K562 (cell line): ENCODE measurements at regions not wholly inside any gene's neighbourhood (a gene's known extent, or its start where the extent isn't known, plus 50 kb on each side); places are given as distances from the start of the nearest gene placed in this dataset.

ENCODE experiments used
- ATAC-seq: fragments of 200-7000 bp; cut with Tn5 transposase; 3 replicates; pipeline ENCODE4 v1.9.1; 2020; ENCODE audit warnings: moderate library complexity
- BruUV-seq: library from RNA; stranded (reverse); fragments of 400-500 nt; replicated peaks from 2 replicates; lab custom pipeline; 2021; lab: Mats Ljungman, UMichigan
- CTCF ChIA-PET: fragments of 300-600 bp; formaldehyde crosslinking; extraction: SDS; loops from one replicate; lab custom pipeline; 2021; ENCODE audit warnings: low intra/inter-chr PET ratio; lab: Yijun Ruan, JAX
- POLR2A ChIA-PET: fragments of 300-600, 350-650 bp; sonication (Branson Sonifier 250); formaldehyde crosslinking; extraction: SDS; loops from one replicate; lab custom pipeline; 2021; ENCODE audit warnings: antibody characterized with exemption, inconsistent platforms; lab: Yijun Ruan, JAX
- DNase-seq, 4 experiments: peaks; one replicate each; pipeline versions ENCODE4 v3.0.0 to v3.0.0-alpha.2; 2011 to 2018; ENCODE audit warnings: low spot score in 3 of 4, mixed read lengths in 3 of 4; ENCODE audit errors: extremely low read depth in 1 of 4
- FAIRE-seq: peaks from 2 replicates; lab custom pipeline; 2011; peaks lifted over from hg19 to GRCh38; lab: Jason Lieb, UNC
- H2AFZ ChIP-seq: 2 replicates; pipeline ENCODE4 v1.6.0; 2011; ENCODE audit warnings: low read depth, low read length, control low read depth, inconsistent platforms
- H3K27ac ChIP-seq: fragments of 200-600 bp; 3 replicates; pipeline ENCODE4 v1.8.0; 2011; ENCODE audit warnings: low read depth, mild to moderate bottlenecking, control low read depth, inconsistent platforms, low read length, moderate library complexity, mixed read lengths; ENCODE audit errors: extremely low read depth
- H3K27me3 ChIP-seq, 2 experiments: fragments of 300-600 bp in 1 of 2; 2 replicates in 1 of 2; 3 replicates in 1 of 2; pipeline versions ENCODE4 v1.6.0 to v1.8.0; 2011; ENCODE audit warnings: inconsistent platforms in 2 of 2, low read length in 2 of 2, mild to moderate bottlenecking in 1 of 2, mixed read lengths in 1 of 2, moderate library complexity in 1 of 2; ENCODE audit not compliant: control insufficient read depth in 2 of 2, insufficient read depth in 2 of 2
- H3K36me3 ChIP-seq: fragments of 300-600 bp; 3 replicates; pipeline ENCODE4 v1.8.0; 2011; ENCODE audit warnings: mild to moderate bottlenecking, low read length, inconsistent platforms; ENCODE audit not compliant: control insufficient read depth, insufficient read depth
- H3K4me1 ChIP-seq, 2 experiments: fragments of 200-600 bp in 1 of 2; replicated peaks in 1 of 2; 2 replicates in 1 of 2; 3 replicates in 1 of 2; pipeline versions ENCODE4 v1.5.1 to v1.8.0; 2011; ENCODE audit warnings: inconsistent platforms in 2 of 2, low read length in 2 of 2, mild to moderate bottlenecking in 1 of 2, mixed read lengths in 1 of 2, moderate library complexity in 1 of 2; ENCODE audit not compliant: control insufficient read depth in 2 of 2, insufficient read depth in 2 of 2
- H3K4me2 ChIP-seq: 2 replicates; pipeline ENCODE4 v1.6.1; 2011; ENCODE audit warnings: low read length, control low read depth, inconsistent platforms, mixed read lengths; ENCODE audit not compliant: insufficient read depth
- H3K4me3 ChIP-seq: fragments of 200-600 bp; sonication (generic), shearing (Covaris generic); 2 replicates; pipeline ENCODE4 v1.5.1; 2016; ENCODE audit warnings: control low read depth, inconsistent platforms
- H3K79me2 ChIP-seq: fragments of 200-600 bp; 3 replicates; pipeline ENCODE4 v1.8.0; 2011; ENCODE audit warnings: low read length, inconsistent platforms; ENCODE audit not compliant: control insufficient read depth, insufficient read depth
- H3K9ac ChIP-seq, 2 experiments: 2 replicates each; pipeline versions ENCODE4 v1.6.0 to v1.6.1; 2011; ENCODE audit warnings: low read depth in 2 of 2, low read length in 2 of 2, control low read depth in 1 of 2, inconsistent platforms in 1 of 2, mild to moderate bottlenecking in 1 of 2, mixed read lengths in 1 of 2; ENCODE audit not compliant: insufficient read depth in 1 of 2
- H3K9me1 ChIP-seq: one replicate; pipeline ENCODE4 v1.6.0; 2011; ENCODE audit warnings: inconsistent platforms, mild to moderate bottlenecking, low read length, moderate library complexity; ENCODE audit not compliant: control insufficient read depth, insufficient read depth
- H3K9me3 ChIP-seq: replicated peaks from 2 replicates; pipeline ENCODE4 v1.5.1; 2011; ENCODE audit warnings: low read depth, low read length, inconsistent platforms; ENCODE audit not compliant: control insufficient read depth, insufficient read depth
- H4K20me1 ChIP-seq: replicated peaks from 2 replicates; pipeline ENCODE4 v1.6.1; 2011; ENCODE audit warnings: low read length, inconsistent platforms, mixed read lengths; ENCODE audit not compliant: control insufficient read depth, insufficient read depth
- BCL6 ChIP-seq: fragments of 250-450 bp; sonication (Bioruptor Pico); IDR thresholded peaks from 2 replicates; pipeline ENCODE4 v1.4.0; 2020
- EP300 ChIP-seq: IDR thresholded peaks from 2 replicates; pipeline ENCODE4 v1.6.1; 2012; ENCODE audit warnings: low read length, improper control_type of control experiment
- MAFG ChIP-seq: fragments of 450-650 bp; conservative IDR thresholded peaks from 2 replicates; pipeline ENCODE4 v1.6.1; 2016; ENCODE audit warnings: missing genetic modification characterization, missing compliant biosample characterization
- PHF8 ChIP-seq: fragments of 200-600 bp; sonication (generic); IDR thresholded peaks from 2 replicates; pipeline ENCODE4 v1.6.1; 2012; ENCODE audit warnings: mixed run types, mild to moderate bottlenecking, inconsistent platforms, low read length, moderate library complexity, borderline replicate concordance
- PREB ChIP-seq: sonication (generic); formaldehyde crosslinking; IDR thresholded peaks from 2 replicates; pipeline ENCODE4 v1.8.1; 2023; ENCODE audit warnings: mild to moderate bottlenecking, missing genetic modification reagents
- STAG1 ChIP-seq: sonication (generic); formaldehyde crosslinking; IDR thresholded peaks from 2 replicates; pipeline ENCODE4 v1.5.0; 2020; ENCODE audit warnings: missing genetic modification reagents, borderline replicate concordance
- WHSC1 ChIP-seq: IDR thresholded peaks from one replicate; pipeline ENCODE4 v1.6.1; 2012; ENCODE audit warnings: low read length, control low read depth, inconsistent platforms
- ZKSCAN3 ChIP-seq: fragments of 250-450 bp; sonication (Bioruptor Pico); IDR thresholded peaks from 2 replicates; pipeline ENCODE4 v1.4.0; 2020
- ZNF146 ChIP-seq: IDR thresholded peaks from one replicate; pipeline ENCODE4 v1.6.1; 2018; ENCODE audit warnings: missing compliant biosample characterization; ENCODE audit not compliant: unreplicated experiment
- ZNF316 ChIP-seq: fragments of 450-650 bp; IDR thresholded peaks from 2 replicates; pipeline ENCODE4 v1.6.1; 2016
- ZNF589 ChIP-seq: fragments of 200-800 bp; sonication (Bioruptor generic); IDR thresholded peaks from 2 replicates; pipeline ENCODE4 v1.6.1; 2016; ENCODE audit warnings: low read depth, missing genetic modification characterization, missing compliant biosample characterization
- ZNF77 ChIP-seq: fragments of 250-450 bp; sonication (Bioruptor Pico); IDR thresholded peaks from 2 replicates; pipeline ENCODE4 v1.5.0; 2020
- in situ Hi-C: fragments of 300-500 bp; cut with MboI; formaldehyde crosslinking; loops from 4 replicates; pipeline ENCODE4 v1.15.0; 2018; ENCODE audit warnings: inconsistent platforms, mixed read lengths
- intact Hi-C: fragments of 100-400 bp; cut with micrococcal nuclease; formaldehyde crosslinking; loops from 2 replicates; pipeline ENCODE4 v1.14.2; 2022

GRCh38 chr11:122038543-122038942, 77.5 kb downstream of the BLID start (continued):
- TF ChIP-seq PREB (CRISPR knock-in tag) (no peak), ZKSCAN3 (CRISPR knock-in tag) (no peak), STAG1 (no peak)

GRCh38 chr11:122037911-122038310, 78.1 kb downstream of the BLID start:
- Histone ChIP-seq H3K9me1 (no peaks in the 10 kb centered on the region), H3K27ac (no peak overlapping the region), H2AFZ (no peak overlapping the region), H3K9ac (no peak overlapping the region), H4K20me1 (no peaks in the 10 kb centered on the region), H3K36me3 (no peaks in the 10 kb centered on the region), H3K4me2 (no peak overlapping the region), H3K27me3 (no peaks in the 10 kb centered on the region), H3K4me1 (no peaks in the 10 kb centered on the region), H3K79me2 (no peaks in the 10 kb centered on the region), H3K4me3 (no peak overlapping the region), H3K9me3 (no peaks in the 10 kb centered on the region)
- ChIA-PET CTCF (no interaction called here), POLR2A (no interaction called here)
- ATAC-seq = no peak
- no TSS peak for BruUV-seq
- in situ Hi-C loops = no loop called here
- no peak for FAIRE-seq
- intact Hi-C loops = no loop called here
- TF ChIP-seq EP300 = no peak
- TF ChIP-seq PHF8 = no peak
- no peak for TF ChIP-seq MAFG (tag)
- TF ChIP-seq ZNF316 = no peak
- no peak for TF ChIP-seq BCL6 (CRISPR knock-in tag)
- TF ChIP-seq ZNF77 (CRISPR knock-in tag) = no peak
- no peak for TF ChIP-seq WHSC1
- no peak for TF ChIP-seq ZNF589 (CRISPR knock-in tag)
- no peak for TF ChIP-seq ZNF146 (CRISPR knock-in tag)
- no peak for DNase-seq
